ENCODE measurements at regions not wholly inside any gene's neighbourhood (a gene's known extent, or its start where the extent isn't known, plus 50 kb on each side); places are given as distances from the start of the nearest gene placed in this dataset.
"Not testable (repeated sequence)": the region's sequence is repeated elsewhere in the genome, so short reads cannot be mapped to it uniquely, and the experiment has no call there.

DNA sequence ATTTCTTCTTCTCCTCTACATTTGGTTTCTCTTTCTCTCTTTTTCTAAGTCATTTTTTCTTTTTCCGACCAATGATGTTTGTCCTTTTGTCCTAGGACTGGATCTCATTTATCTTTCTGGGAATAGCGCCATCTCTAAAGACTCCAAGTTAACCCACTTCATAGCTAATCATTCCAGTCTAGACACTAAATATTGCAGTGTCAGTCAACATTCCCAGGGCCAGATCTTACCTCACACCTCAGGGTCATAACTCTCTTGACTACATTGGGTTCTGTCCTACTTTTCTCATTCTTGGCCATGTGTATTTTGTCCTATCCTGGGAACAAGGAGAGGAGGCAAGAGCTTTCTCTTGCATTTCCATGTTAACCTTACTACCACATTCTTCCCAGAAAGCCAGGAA lies 83.6 kb upstream of the LYSMD4 start:
- TF ChIP-seq TCF12 (IDR thresholded peaks at IDR 0.05); GABPA (IDR thresholded peaks at IDR 0.05; ENCODE audit: low read depth); CTCF (IDR thresholded peaks at IDR 0.05); MEF2A (IDR thresholded peaks at IDR 0.05; ENCODE audit: borderline replicate concordance, low read depth); TAF1 (IDR thresholded peaks at IDR 0.05; ENCODE audit: borderline replicate concordance, low read depth, low read length); POLR2AphosphoS5 (IDR thresholded peaks at IDR 0.05; ENCODE audit: low read depth, low read length); EZH2phosphoT487 (IDR thresholded peaks at IDR 0.05; ENCODE audit: borderline replicate concordance, low read depth); FOXJ3 (CRISPR knock-in tag; IDR thresholded peaks at IDR 0.05); FOXM1 (IDR thresholded peaks at IDR 0.05; ENCODE audit: low read depth); RXRA (IDR thresholded peaks at IDR 0.05; ENCODE audit: borderline replicate concordance, low read depth); EP300 (IDR thresholded peaks at IDR 0.05; ENCODE audit: borderline replicate concordance in 1 of 2, low read depth in 1 of 2, low read length in 1 of 2): not testable (repeated sequence)
- TF ChIP-seq, protein P1, sequence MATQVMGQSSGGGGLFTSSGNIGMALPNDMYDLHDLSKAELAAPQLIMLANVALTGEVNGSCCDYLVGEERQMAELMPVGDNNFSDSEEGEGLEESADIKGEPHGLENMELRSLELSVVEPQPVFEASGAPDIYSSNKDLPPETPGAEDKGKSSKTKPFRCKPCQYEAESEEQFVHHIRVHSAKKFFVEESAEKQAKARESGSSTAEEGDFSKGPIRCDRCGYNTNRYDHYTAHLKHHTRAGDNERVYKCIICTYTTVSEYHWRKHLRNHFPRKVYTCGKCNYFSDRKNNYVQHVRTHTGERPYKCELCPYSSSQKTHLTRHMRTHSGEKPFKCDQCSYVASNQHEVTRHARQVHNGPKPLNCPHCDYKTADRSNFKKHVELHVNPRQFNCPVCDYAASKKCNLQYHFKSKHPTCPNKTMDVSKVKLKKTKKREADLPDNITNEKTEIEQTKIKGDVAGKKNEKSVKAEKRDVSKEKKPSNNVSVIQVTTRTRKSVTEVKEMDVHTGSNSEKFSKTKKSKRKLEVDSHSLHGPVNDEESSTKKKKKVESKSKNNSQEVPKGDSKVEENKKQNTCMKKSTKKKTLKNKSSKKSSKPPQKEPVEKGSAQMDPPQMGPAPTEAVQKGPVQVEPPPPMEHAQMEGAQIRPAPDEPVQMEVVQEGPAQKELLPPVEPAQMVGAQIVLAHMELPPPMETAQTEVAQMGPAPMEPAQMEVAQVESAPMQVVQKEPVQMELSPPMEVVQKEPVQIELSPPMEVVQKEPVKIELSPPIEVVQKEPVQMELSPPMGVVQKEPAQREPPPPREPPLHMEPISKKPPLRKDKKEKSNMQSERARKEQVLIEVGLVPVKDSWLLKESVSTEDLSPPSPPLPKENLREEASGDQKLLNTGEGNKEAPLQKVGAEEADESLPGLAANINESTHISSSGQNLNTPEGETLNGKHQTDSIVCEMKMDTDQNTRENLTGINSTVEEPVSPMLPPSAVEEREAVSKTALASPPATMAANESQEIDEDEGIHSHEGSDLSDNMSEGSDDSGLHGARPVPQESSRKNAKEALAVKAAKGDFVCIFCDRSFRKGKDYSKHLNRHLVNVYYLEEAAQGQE (IDR thresholded peaks at IDR 0.05; ENCODE audit: low read depth, low read length) = not testable (repeated sequence)
